GM12865 (cell line): ENCODE measurements at regions not wholly inside any gene's neighbourhood (a gene's known extent, or its start where the extent isn't known, plus 50 kb on each side); places are given as distances from the start of the nearest gene placed in this dataset.
A peak's percentile ranks its signal among the peaks of the same experiment; 100 is the strongest.
"Not testable (repeated sequence)": the region's sequence is repeated elsewhere in the genome, so short reads cannot be mapped to it uniquely, and the experiment has no call there.

Experiments used
- DNase-seq: peaks from one replicate; pipeline ENCODE4 v3.0.0; 2010; ENCODE audit warnings: low read depth
- H3K4me3 ChIP-seq: 2 replicates; pipeline ENCODE4 v1.5.1; 2011; ENCODE audit warnings: mild to moderate bottlenecking, low read depth, low read length, control low read depth
- CTCF ChIP-seq: IDR thresholded peaks from 2 replicates; pipeline ENCODE4 v1.5.1; 2011; ENCODE audit warnings: low read length, control low read depth, low read depth, inconsistent platforms; ENCODE audit not compliant: insufficient read depth; ENCODE audit errors: missing control alignments

- no peak for TF ChIP-seq CTCF
- H3K4me3 ChIP-seq: no peak overlapping the region
- no peak for DNase-seq
Observed at GRCh38 chr5:158049459-158049858, 190.5 kb upstream of the CLINT1 start.

GRCh38 chr5:158045696-158046095 is 186.8 kb upstream of the CLINT1 start:
- no peak for DNase-seq
- TF ChIP-seq CTCF: no peak

GRCh38 chr5:158039911-158040347 is 181.0 kb upstream of the CLINT1 start:
- TF ChIP-seq CTCF: no peak
- H3K4me3 ChIP-seq: no peak overlapping the region
- DNase-seq: peak; percentile 20

More at GRCh38 chr5:158045696-158046095, 186.8 kb upstream of the CLINT1 start:
- H3K4me3 ChIP-seq: no peak overlapping the region

- H3K4me3 ChIP-seq: no peak overlapping the region
- DNase-seq: no peak
- no peak for TF ChIP-seq CTCF
Observed at GRCh38 chr5:158039441-158039840, 180.5 kb upstream of the CLINT1 start.

GRCh38 chr5:158036983-158037595 is 178.1 kb upstream of the CLINT1 start:
- DNase-seq, H3K4me3 ChIP-seq: not testable (repeated sequence)

- DNase-seq, H3K4me3 ChIP-seq: not testable (repeated sequence)
Observed at GRCh38 chr5:158034586-158034985, 175.6 kb upstream of the CLINT1 start.

- no peak overlapping the region for H3K4me3 ChIP-seq
- DNase-seq: no peak
- no peak for TF ChIP-seq CTCF
Observed at GRCh38 chr5:158033724-158034123, 174.8 kb upstream of the CLINT1 start.

- DNase-seq: no peak
- no peak for TF ChIP-seq CTCF
- no peak overlapping the region for H3K4me3 ChIP-seq
Observed at GRCh38 chr5:158033076-158033475, 174.1 kb upstream of the CLINT1 start.
